ENCODE measurements at regions not wholly inside any gene's neighbourhood (a gene's known extent, or its start where the extent isn't known, plus 50 kb on each side); places are given as distances from the start of the nearest gene placed in this dataset.

GRCh38 chr4:138014590-138015288 lies 227.4 kb downstream of the SLC7A11 start:
- DNase-seq, result no peak

- no peak for DNase-seq
Observed at GRCh38 chr4:138013625-138014024, 228.5 kb downstream of the SLC7A11 start.

- DNase-seq, result no peak
Observed at GRCh38 chr4:138010639-138011038, 231.5 kb downstream of the SLC7A11 start.

DNA sequence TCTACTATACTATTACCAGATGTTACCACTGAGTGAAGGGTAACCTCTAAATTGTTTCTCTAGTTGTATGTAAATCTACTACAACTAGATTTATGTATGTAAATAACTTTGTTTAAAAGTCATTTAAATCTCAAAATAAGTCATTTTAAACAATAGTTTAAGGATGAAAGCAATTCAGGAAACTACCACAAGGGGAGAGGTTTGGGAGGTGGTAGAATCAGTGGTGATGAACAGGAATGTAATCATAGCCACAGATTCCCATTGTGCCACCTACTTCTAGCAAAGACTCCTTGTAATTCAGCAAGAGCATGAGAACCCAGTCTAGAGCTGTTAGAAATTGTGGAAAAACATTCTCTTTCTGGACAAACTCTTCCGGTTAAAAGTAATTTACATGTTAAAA lies 234.6 kb downstream of the SLC7A11 start:
- DNase-seq, result no peak

- DNase-seq, result no peak
Observed at GRCh38 chr4:138005486-138005885, 236.7 kb downstream of the SLC7A11 start.

DNA sequence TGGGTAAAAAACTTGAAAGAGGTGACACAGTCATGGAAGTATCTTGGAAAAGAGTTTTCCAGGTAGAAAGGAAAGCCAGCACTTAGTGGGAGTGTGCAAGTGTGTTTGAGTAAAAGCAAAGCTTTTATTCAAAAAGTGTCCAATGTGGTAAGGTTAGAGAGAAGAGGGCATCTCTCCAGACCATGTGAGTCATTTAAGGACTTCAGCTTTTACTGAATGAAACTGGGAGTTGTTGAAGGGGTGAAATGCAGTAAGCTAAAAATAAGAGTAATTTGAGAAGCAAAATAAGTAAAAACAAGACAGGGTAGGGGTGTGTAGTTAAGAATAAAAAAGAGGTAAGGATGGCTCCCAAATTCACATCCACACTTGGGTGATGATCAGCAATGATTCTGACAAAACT lies 238.9 kb downstream of the SLC7A11 start:
- DNase-seq, result no peak

GRCh38 chr4:137998666-137999429 lies 243.3 kb downstream of the SLC7A11 start:
- no peak for DNase-seq

DNA sequence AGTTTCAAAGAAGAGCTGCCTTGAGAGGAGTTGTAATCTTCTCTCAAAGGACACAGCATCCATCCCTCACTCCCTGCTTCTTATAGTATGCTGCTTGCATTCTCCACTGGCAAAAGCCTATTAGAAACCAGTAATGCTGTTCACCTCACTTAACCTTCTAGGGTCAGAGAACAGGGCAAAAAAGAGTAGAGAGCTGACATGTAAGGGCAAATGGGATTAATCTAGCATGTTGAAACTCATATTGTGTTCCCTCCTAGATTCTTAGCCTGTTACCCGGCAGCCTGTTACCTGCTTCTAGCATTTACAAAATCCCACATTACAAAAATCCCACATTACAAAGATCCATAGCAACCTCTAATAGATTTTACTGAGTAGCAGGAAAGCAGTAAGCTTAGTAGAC lies 244.7 kb downstream of the SLC7A11 start:
- DNase-seq, result no peak

DNA sequence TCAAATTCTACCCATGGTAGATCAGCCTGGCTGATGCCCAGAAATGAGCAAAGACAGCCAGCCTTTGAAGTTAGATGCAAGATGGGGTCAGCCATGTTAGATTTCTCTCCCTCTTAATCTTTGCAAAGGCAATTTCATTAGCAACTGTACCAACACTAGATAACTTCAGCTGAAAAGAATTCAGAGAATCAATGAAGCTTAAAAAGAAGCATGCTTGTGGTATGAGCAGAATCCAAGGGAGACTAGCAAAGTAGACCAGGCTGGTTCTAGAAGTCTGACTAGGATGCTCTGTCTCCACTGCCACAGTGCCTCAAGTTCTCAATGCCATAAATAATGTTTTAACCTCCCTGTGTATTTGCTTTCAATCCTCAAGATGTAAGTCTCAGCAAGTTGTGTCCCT lies 247.3 kb downstream of the SLC7A11 start:
- DNase-seq, result no peak

GRCh38 chr4:137993232-137993631 lies 248.9 kb downstream of the SLC7A11 start:
- no peak for DNase-seq

GRCh38 chr4:137981277-137981676 lies 260.9 kb downstream of the SLC7A11 start:
- no peak for DNase-seq

- no peak for DNase-seq
Observed at GRCh38 chr4:137980641-137981040, 261.5 kb downstream of the SLC7A11 start.

- no peak for DNase-seq
Observed at GRCh38 chr4:137979938-137980337, 262.2 kb downstream of the SLC7A11 start.

- no peak for DNase-seq
Observed at GRCh38 chr4:137968956-137969678, 273.0 kb downstream of the SLC7A11 start.

GRCh38 chr4:137967480-137968190 lies 274.5 kb downstream of the SLC7A11 start:
- DNase-seq, result no peak

DNA sequence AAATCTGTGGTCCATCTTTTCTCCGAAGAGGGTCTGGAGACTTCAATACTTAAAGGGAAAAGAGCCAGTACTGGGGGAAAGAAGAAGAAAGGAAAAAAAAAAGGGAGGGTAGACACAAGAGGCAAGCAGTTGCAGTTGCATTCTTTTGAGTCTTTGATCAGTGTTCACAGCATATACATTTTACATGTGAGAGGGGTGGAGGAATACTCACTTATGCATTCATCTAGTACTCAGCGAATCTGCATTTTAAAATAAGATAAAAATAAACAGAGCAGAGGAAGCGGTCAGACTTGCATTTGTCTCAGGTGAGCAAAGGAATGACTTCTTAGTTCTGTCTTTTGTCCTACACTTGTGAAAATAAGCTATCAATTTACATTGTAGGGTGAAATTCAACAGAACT lies 275.6 kb downstream of the SLC7A11 start:
- DNase-seq, result no peak

GRCh38 chr4:137961051-137961438 lies 281.1 kb downstream of the SLC7A11 start:
- no peak for DNase-seq

DNA sequence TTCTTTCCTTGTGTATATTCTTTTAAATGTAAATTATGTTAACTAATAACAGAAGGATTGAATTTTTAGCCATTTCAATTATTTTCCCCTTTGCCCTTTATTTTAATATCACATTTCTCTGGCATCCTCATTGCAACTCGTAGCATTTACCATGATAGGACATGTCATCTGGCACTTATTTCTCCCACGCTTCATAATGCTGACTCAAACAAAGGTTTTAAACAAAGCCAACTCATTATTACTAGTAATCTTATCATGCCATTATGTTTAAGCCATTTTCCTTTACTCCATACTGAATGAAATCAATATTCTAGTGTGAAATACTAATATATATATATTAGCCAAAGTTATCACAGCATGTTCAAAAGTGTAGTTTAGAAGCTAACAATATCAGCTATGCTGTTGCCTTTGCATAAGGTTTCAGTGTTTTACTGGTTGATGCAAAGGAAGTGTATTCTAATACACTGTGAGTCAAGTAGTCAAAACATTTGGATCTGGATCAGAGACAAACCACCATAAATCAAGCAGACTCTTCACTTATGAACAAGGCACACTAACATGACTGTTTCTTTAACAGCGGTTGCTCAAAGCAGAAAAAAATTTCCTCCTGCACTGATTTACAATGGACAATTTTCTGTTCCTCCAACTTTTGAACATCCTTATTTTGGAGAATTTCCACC lies 281.6 kb downstream of the SLC7A11 start:
- DNase-seq, result no peak

GRCh38 chr4:137957806-137958205 lies 284.3 kb downstream of the SLC7A11 start:
- DNase-seq, result no peak

- no peak for DNase-seq
Observed at GRCh38 chr4:137956256-137956655, 285.9 kb downstream of the SLC7A11 start.

DNA sequence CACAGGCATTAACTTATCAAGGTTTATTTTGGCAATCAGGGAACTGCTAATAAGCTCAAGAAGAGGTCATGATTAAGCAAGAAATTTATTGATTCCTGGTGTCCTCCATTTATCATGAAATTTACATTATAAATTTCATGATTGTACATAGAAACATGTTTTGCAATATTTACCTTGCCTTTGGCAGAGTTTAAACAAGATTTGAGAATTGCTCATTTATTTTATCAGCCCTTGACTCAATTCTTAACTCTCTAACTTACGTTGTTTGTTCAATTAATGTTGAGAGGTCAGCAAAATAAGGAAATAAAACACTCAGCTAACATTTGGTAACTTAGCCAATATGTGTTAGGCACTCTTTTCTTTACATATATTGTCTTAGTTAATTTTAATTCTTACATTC lies 286.6 kb downstream of the SLC7A11 start:
- DNase-seq, result no peak

DNA sequence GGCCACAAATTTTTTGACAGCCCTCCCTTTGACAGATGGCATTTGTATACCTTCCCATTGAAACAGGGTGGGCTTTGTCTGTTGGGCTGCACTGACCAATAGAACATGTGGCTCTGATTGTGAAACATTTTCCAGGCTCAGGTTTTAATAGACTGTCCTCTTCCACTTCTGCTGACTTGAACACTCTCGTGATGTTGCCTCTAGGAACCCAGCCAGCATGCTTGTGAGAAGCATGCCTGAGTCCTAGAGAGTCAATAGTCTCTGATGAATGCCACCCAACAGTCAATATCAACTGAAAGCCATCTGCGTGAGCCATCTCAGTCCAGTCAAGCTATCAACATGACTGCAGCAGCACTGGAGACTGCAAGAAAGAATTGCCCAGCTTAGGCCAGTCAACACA lies 290.0 kb downstream of the SLC7A11 start:
- DNase-seq, result no peak

DNA sequence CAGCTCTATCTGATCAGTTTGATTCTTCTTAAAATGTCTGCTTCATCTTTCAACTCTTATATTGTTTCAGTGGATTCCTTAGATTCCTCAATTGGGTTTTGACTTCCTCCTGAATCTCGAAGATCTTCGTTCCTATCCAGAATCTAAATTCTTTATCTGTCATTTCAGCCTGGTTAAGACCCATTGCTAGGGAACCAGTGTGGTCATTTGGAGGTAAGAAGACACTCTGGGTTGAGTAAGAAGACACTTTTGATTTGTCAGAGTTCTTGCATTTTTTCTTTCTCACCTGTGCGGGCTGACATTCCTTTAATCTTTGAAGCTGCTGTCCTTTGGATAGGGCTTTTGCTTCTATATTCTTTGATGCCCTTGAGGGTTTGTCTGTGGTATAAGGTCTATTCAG lies 291.9 kb downstream of the SLC7A11 start:
- no peak for DNase-seq

Data from NCI-H1105 (cell line).